Upper lobe of right lung (tissue), 1 donor: ENCODE measurements at regions not wholly inside any gene's neighbourhood (a gene's known extent, or its start where the extent isn't known, plus 50 kb on each side); places are given as distances from the start of the nearest gene placed in this dataset.
"Not testable (repeated sequence)": the region's sequence is repeated elsewhere in the genome, so short reads cannot be mapped to it uniquely, and the experiment has no call there.

Source experiments
- ATAC-seq: fragments of 200-7000 bp; cut with Tn5 transposase; one replicate; pipeline ENCODE4 v1.9.1; 2020; ENCODE audit warnings: mild to moderate bottlenecking, moderate library complexity
- DNase-seq: peaks from one replicate; pipeline ENCODE4 v3.0.0-alpha.2; 2020
- H3K27ac ChIP-seq: fragments of 200-600 bp; one replicate; pipeline ENCODE4 v1.8.0; 2022
- H3K27me3 ChIP-seq: fragments of 200-600 bp; one replicate; pipeline ENCODE4 v1.8.0; 2022; ENCODE audit warnings: mild to moderate bottlenecking
- H3K36me3 ChIP-seq: fragments of 200-600 bp; one replicate; pipeline ENCODE4 v1.8.0; 2022
- H3K4me1 ChIP-seq: fragments of 200-600 bp; one replicate; pipeline ENCODE4 v1.8.0; 2022
- H3K4me3 ChIP-seq: fragments of 200-600 bp; one replicate; pipeline ENCODE4 v1.8.0; 2022; ENCODE audit warnings: mild to moderate bottlenecking
- H3K9me3 ChIP-seq: fragments of 200-600 bp; one replicate; pipeline ENCODE4 v1.8.0; 2022
- intact Hi-C: fragments of 100-400 bp; cut with DNase I; formaldehyde crosslinking; loops from one replicate; pipeline ENCODE4 v1.11.0; 2022
- TF ChIP-seq, protein P1 (sequence below): fragments of 200-600 bp; IDR thresholded peaks from one replicate; pipeline ENCODE4 v1.8.0; 2022; ENCODE audit warnings: antibody characterized with exemption
- donor health status: DM: no; HTN: yes; CAD: no; lungs with severe emphysema.

DNA sequence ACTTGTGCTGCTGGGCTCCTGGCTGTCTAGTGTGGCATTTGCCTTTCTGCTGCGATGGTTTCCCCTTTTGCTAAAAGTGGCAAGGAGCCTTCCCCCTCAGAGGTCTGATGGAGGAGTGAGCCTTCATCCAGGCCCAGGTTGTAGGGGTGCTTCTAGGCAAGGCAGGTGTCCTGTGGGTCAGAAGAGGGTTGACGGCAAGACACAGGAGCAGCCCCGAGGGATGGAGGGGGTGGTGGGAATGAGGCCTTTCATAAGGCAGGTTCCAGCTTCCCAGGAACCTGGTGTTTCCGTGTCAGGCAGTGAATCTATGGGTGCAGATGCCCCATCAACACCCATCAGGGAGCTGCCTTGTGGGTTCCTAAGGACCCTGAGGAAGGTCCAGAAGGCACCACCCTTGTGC, 63.0 kb upstream of the TAMM41 start:
- intact Hi-C loops = no loop called here
- Histone ChIP-seq H3K27me3 (no peaks in the 10 kb centered on the region), H3K36me3 (no peaks in the 10 kb centered on the region), H3K4me3 (no peak overlapping the region), H3K9me3 (no peaks in the 10 kb centered on the region), H3K27ac (no peak overlapping the region), H3K4me1 (no peaks in the 10 kb centered on the region)
- TF ChIP-seq, protein P1, sequence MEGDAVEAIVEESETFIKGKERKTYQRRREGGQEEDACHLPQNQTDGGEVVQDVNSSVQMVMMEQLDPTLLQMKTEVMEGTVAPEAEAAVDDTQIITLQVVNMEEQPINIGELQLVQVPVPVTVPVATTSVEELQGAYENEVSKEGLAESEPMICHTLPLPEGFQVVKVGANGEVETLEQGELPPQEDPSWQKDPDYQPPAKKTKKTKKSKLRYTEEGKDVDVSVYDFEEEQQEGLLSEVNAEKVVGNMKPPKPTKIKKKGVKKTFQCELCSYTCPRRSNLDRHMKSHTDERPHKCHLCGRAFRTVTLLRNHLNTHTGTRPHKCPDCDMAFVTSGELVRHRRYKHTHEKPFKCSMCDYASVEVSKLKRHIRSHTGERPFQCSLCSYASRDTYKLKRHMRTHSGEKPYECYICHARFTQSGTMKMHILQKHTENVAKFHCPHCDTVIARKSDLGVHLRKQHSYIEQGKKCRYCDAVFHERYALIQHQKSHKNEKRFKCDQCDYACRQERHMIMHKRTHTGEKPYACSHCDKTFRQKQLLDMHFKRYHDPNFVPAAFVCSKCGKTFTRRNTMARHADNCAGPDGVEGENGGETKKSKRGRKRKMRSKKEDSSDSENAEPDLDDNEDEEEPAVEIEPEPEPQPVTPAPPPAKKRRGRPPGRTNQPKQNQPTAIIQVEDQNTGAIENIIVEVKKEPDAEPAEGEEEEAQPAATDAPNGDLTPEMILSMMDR = no peak
- no peak for ATAC-seq
- DNase-seq = peak; percentile 33

GRCh38 chr3:11910216-11910930, 63.7 kb upstream of the TAMM41 start:
- ATAC-seq, H3K9me3 ChIP-seq, H3K27me3 ChIP-seq, intact Hi-C loops, H3K4me3 ChIP-seq, H3K4me1 ChIP-seq, H3K27ac ChIP-seq, H3K36me3 ChIP-seq: not testable (repeated sequence)
- DNase-seq = peak; percentile 41

DNA sequence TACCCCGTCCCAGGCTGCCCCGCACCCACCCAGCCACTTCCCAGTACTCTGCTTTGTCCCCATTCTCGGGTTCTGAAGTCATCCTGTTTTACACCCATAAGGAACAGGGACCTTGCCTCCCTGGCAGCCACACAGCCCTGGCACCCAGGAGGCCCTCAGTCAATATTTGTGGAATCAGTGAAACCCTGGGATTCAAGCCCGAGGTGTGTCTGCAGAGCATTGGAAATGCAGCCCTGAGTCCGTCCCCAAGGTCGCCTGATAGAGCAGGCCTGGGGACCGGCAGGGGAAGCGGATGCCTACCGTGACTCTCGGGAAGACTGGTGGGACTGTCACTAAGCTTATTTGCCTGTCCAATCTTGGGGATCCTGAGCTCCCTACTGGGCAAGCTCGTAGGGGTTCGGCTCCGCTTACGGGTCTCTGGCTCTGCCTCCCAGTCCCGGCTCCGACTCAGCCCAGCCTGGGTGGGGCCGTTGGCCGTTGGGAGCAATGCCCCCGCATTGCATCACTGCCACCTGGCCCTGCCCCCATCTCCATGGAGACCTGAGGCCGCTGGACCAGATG, 64.4 kb upstream of the TAMM41 start:
- Histone ChIP-seq H3K4me1 (no peaks in the 10 kb centered on the region), H3K9me3 (no peaks in the 10 kb centered on the region), H3K36me3 (no peaks in the 10 kb centered on the region), H3K4me3 (no peak overlapping the region), H3K27me3 (no peaks in the 10 kb centered on the region), H3K27ac (no peak overlapping the region)
- TF ChIP-seq, protein P1 = no peak
- ATAC-seq = no peak
- intact Hi-C loops = no loop called here
- peak; percentile 56 for DNase-seq

GRCh38 chr3:11911887-11912286, 65.2 kb upstream of the TAMM41 start:
- H3K27ac ChIP-seq, H3K4me3 ChIP-seq, H3K36me3 ChIP-seq, H3K9me3 ChIP-seq, H3K4me1 ChIP-seq, ATAC-seq, H3K27me3 ChIP-seq, intact Hi-C loops: not testable (repeated sequence)
- DNase-seq = peak; percentile 39

DNA sequence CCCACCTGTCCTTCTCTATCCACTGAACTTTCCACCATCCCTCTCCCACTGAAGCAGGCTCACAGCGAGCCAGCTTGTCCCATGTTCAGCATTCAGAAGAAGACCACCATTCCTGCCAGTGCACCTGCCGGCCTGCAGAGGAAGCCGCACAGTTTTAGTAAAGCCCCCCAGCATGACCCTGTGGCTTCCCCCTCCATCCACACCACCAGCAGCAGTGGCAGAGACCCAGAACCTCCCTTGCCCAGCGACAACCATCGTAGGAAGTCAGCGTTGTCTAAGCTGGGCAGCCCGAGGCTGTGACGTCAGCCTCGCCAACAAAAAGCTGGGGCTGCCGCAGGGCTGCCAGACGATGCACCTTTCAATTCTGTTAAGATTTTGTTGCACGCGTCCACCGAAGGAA, 66.6 kb upstream of the TAMM41 start:
- Histone ChIP-seq H3K4me1 (no peaks in the 10 kb centered on the region), H3K27me3 (no peaks in the 10 kb centered on the region), H3K36me3 (no peaks in the 10 kb centered on the region), H3K4me3 (no peak overlapping the region), H3K9me3 (no peaks in the 10 kb centered on the region), H3K27ac (no peak overlapping the region)
- intact Hi-C loops = no loop called here
- DNase-seq (peak; percentile 30), ATAC-seq (no peak)
- TF ChIP-seq, protein P1 = no peak

- no peaks in the 10 kb centered on the region for H3K36me3 ChIP-seq
- TF ChIP-seq, protein P1 = no peak
- peak; percentile 27 for DNase-seq
- H3K27me3 ChIP-seq = no peaks in the 10 kb centered on the region
- H3K4me3 ChIP-seq = no peak overlapping the region
- no peaks in the 10 kb centered on the region for H3K4me1 ChIP-seq
- no peak overlapping the region for H3K27ac ChIP-seq
- ATAC-seq = no peak
- no peaks in the 10 kb centered on the region for H3K9me3 ChIP-seq
- intact Hi-C loops = no loop called here
Observed at GRCh38 chr3:11914041-11914440, 67.4 kb upstream of the TAMM41 start.

DNA sequence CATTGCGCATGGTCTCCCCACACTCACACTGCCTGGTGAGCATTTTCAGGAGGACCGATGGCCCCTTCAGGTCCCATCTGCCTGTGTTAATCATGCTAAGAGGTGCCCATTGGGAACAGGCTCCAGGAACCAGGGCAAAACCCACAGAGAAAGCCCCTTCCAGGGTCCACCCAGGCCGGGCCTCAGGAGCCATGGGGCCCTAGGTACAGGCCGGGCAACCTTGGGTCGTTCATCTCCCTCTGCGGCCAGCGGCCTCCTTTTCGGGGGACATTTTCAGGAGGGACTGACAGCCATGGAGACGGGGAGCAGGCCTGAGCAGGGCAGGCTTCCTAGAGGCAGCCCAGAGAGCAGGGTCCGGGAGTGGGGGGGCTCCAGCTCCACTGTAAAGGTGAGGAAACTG, 68.0 kb upstream of the TAMM41 start:
- Histone ChIP-seq H3K27me3 (no peaks in the 10 kb centered on the region), H3K9me3 (no peaks in the 10 kb centered on the region), H3K4me1 (no peaks in the 10 kb centered on the region), H3K27ac (no peak overlapping the region), H3K36me3 (no peaks in the 10 kb centered on the region), H3K4me3 (no peak overlapping the region)
- DNase-seq (peak; percentile 45), ATAC-seq (no peak)
- TF ChIP-seq, protein P1 = no peak
- intact Hi-C loops = no loop called here
